Nephron progenitor cell (in vitro differentiated cells): ENCODE measurements at regions not wholly inside any gene's neighbourhood (a gene's known extent, or its start where the extent isn't known, plus 50 kb on each side); places are given as distances from the start of the nearest gene placed in this dataset.

Experiments
- DNase-seq: peaks from one replicate; pipeline ENCODE4 v3.0.0; 2021
- H3K27ac Mint-ChIP-seq: 2 replicates; pipeline ENCODE4 v1.8.0; 2021; ENCODE audit warnings: mild to moderate bottlenecking, moderate library complexity, mixed read lengths
- H3K27me3 Mint-ChIP-seq: 2 replicates; pipeline ENCODE4 v1.8.0; 2021; ENCODE audit warnings: mild to moderate bottlenecking, low read depth, mixed read lengths; ENCODE audit not compliant: poor library complexity
- H3K36me3 Mint-ChIP-seq: 2 replicates; pipeline ENCODE4 v1.8.0; 2021; ENCODE audit warnings: low read depth, mixed read lengths
- H3K4me1 Mint-ChIP-seq: 2 replicates; pipeline ENCODE4 v1.8.0; 2021; ENCODE audit warnings: mixed read lengths
- H3K4me3 Mint-ChIP-seq: 2 replicates; pipeline ENCODE4 v1.8.0; 2021; ENCODE audit warnings: mild to moderate bottlenecking, moderate library complexity, mixed read lengths
- H3K9me3 Mint-ChIP-seq: 2 replicates; pipeline ENCODE4 v1.8.0; 2021; ENCODE audit warnings: mild to moderate bottlenecking, moderate library complexity, mixed read lengths
- CTCF ChIP-seq: fragments of 200-600 bp; sonication (generic); IDR thresholded peaks from 2 replicates; pipeline ENCODE4 v1.5.0; 2021; ENCODE audit warnings: antibody characterized with exemption

DNA sequence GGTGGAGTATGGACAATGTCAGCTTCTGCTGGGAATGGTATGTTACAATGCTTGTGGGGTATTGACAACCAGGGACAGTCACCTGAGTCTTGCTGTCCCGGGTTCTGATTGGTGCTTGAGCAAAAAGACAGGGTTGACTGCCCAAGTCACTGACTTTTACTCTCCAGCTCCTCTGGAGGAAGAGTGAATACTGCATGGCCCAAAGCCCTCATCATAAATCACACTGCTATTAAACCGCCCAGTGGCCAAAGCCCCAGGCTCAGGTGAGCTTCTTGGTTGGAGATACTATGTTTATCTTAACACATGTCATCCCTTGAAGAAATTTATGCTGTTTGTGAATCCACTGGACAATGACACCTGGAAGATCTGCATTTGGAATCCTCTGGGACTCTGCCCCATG, 90.0 kb upstream of the IGFBP3 start:
- Mint-ChIP-seq H3K9me3 (no peaks in the 10 kb centered on the region), H3K27me3 (peaks cover 2% of the 10 kb centered on the region), H3K36me3 (no peaks in the 10 kb centered on the region), H3K4me3 (no peak overlapping the region), H3K4me1 (peaks cover 38% of the 10 kb centered on the region), H3K27ac (no peak overlapping the region)
- peak; percentile 28 for DNase-seq
- TF ChIP-seq CTCF = no peak

DNA sequence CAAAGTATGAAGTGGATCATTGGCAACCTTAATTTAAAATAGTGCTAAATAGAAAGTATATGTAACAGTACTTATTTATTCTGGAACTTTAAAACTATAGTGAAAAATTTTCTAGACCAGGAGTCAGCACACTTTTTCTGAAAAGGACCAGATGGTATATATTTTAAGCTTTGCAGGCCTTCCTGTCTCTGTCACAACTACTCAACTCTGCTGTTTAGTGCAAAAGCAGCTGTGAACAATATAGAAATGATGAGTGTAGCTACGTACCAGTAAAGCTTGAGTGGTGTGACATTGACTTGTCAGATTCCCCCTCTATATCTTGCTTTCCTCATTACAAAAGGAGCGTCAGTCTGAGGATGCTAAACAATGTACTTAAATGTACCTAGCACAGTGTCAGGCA, 88.1 kb upstream of the IGFBP3 start:
- TF ChIP-seq CTCF = no peak
- Mint-ChIP-seq H3K36me3 (no peaks in the 10 kb centered on the region), H3K9me3 (no peaks in the 10 kb centered on the region), H3K27me3 (peaks cover 2% of the 10 kb centered on the region), H3K4me1 (peaks cover 28% of the 10 kb centered on the region), H3K27ac (no peak overlapping the region), H3K4me3 (no peak overlapping the region)
- DNase-seq = no peak

GRCh38 chr7:46007990-46008643, 87.0 kb upstream of the IGFBP3 start:
- no peak for DNase-seq
- Mint-ChIP-seq H3K4me1 (peaks cover 22% of the 10 kb centered on the region), H3K36me3 (no peaks in the 10 kb centered on the region), H3K27me3 (peaks cover 2% of the 10 kb centered on the region), H3K9me3 (peaks cover 6% of the 10 kb centered on the region), H3K27ac (no peak overlapping the region), H3K4me3 (no peak overlapping the region)
- no peak for TF ChIP-seq CTCF

GRCh38 chr7:46007194-46007593, 86.1 kb upstream of the IGFBP3 start:
- DNase-seq = no peak
- Mint-ChIP-seq H3K27ac (no peak overlapping the region), H3K4me3 (no peak overlapping the region), H3K36me3 (no peaks in the 10 kb centered on the region), H3K27me3 (peaks cover 2% of the 10 kb centered on the region), H3K4me1 (peaks cover 22% of the 10 kb centered on the region), H3K9me3 (peaks cover 13% of the 10 kb centered on the region)
- TF ChIP-seq CTCF = no peak

GRCh38 chr7:46006723-46007122, 85.7 kb upstream of the IGFBP3 start:
- H3K9me3 Mint-ChIP-seq = peaks cover 17% of the 10 kb centered on the region
- peaks cover 19% of the 10 kb centered on the region for H3K4me1 Mint-ChIP-seq
- H3K36me3 Mint-ChIP-seq = no peaks in the 10 kb centered on the region
- peaks cover 2% of the 10 kb centered on the region for H3K27me3 Mint-ChIP-seq
- no peak overlapping the region for H3K27ac Mint-ChIP-seq
- no peak overlapping the region for H3K4me3 Mint-ChIP-seq
- DNase-seq = no peak
- TF ChIP-seq CTCF = no peak

DNA sequence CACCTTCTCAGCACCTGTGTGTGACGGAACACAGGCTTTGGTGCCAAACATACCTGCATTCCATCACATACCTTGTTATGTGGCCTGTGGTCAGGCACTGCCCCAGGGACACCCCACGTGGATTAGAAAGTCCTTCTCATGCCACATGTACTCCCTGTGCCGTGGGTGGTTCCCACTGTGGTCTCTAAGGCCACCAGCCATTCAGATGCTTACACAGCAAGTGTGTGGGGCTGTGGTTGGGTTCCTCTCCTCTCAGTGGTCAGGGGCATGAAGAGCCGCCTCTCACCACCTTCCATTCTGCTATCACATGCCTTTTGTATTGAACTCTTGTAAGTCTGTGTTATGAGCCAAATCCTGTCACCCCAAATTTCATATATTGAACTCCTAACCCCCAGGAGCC, 85.1 kb upstream of the IGFBP3 start:
- no peak for TF ChIP-seq CTCF
- Mint-ChIP-seq H3K9me3 (peaks cover 20% of the 10 kb centered on the region), H3K27me3 (peaks cover 2% of the 10 kb centered on the region), H3K4me3 (no peak overlapping the region), H3K4me1 (peaks cover 14% of the 10 kb centered on the region), H3K27ac (no peak overlapping the region), H3K36me3 (no peaks in the 10 kb centered on the region)
- no peak for DNase-seq
